Thyroid gland (tissue), 4 donors: ENCODE measurements at regions not wholly inside any gene's neighbourhood (a gene's known extent, or its start where the extent isn't known, plus 50 kb on each side); places are given as distances from the start of the nearest gene placed in this dataset.

Experiments used
- DNase-seq, 2 donors: peaks; one replicate each; pipeline ENCODE4 v3.0.0-alpha.2; 2019
- H3K27ac ChIP-seq, 3 donors: fragments of 200-600 bp; sonication (generic); 1 replicate in 2 of 3; 2 replicates in 1 of 3; pipeline ENCODE4 v1.5.1; 2016 to 2019; ENCODE audit warnings: mild to moderate bottlenecking in 1 of 3, moderate library complexity in 1 of 3
- H3K27me3 ChIP-seq: fragments of 200-600 bp; sonication (generic); one replicate; pipeline ENCODE4 v1.5.1; 2019
- H3K36me3 ChIP-seq, 2 donors: fragments of 200-600 bp; sonication (generic); one replicate each; pipeline ENCODE4 v1.5.1; 2016 to 2019
- H3K4me1 ChIP-seq, 2 donors: fragments of 200-600 bp; sonication (generic); one replicate each; pipeline ENCODE4 v1.5.1; 2017 to 2019
- H3K4me3 ChIP-seq, 3 donors: fragments of 200-600 bp; sonication (generic); replicated peaks in 1 of 3; 1 replicate in 2 of 3; 2 replicates in 1 of 3; pipeline ENCODE4 v1.5.1; 2016; ENCODE audit warnings: mild to moderate bottlenecking in 1 of 3
- H3K9me3 ChIP-seq: fragments of 200-600 bp; sonication (generic); one replicate; pipeline ENCODE4 v1.5.1; 2017
- POLR2A ChIP-seq, 2 donors: fragments of 450-650 bp; IDR thresholded peaks; one replicate each; pipeline ENCODE4 v1.6.1; 2017; ENCODE audit warnings: antibody characterized with exemption in 2 of 2, mild to moderate bottlenecking in 2 of 2, moderate library complexity in 1 of 2
- WGBS, 2 donors: methylation state at CpG; one replicate each; pipeline ENCODE4 v1.1.5; 2017; 5-methylcytosine and 5-hydroxymethylcytosine counted together
- intact Hi-C: fragments of 100-400 bp; cut with DNase I; formaldehyde crosslinking; loops from one replicate; pipeline ENCODE4 v1.15.1; 2023
- TF ChIP-seq, protein P1 (sequence below), 6 experiments: fragments of 200-600 bp in 3 of 6; fragments of 450-650 bp in 3 of 6; sonication (generic) in 3 of 6; IDR thresholded peaks; one replicate each; pipeline ENCODE4 v1.5.1; 2016 to 2019; ENCODE audit warnings: antibody characterized with exemption in 6 of 6, mild to moderate bottlenecking in 2 of 6, inconsistent platforms in 1 of 6, moderate library complexity in 1 of 6

- no peaks in the 10 kb centered on the region for H3K4me1 ChIP-seq
- H3K9me3 ChIP-seq = no peaks in the 10 kb centered on the region
- 76 to 78% methylated on average over 4 of the region's 4 CpGs for WGBS, 2 donors
- intact Hi-C loops = no loop called here
- no peak for TF ChIP-seq POLR2A (IDR thresholded peaks at IDR 0.05)
- TF ChIP-seq, protein P1, sequence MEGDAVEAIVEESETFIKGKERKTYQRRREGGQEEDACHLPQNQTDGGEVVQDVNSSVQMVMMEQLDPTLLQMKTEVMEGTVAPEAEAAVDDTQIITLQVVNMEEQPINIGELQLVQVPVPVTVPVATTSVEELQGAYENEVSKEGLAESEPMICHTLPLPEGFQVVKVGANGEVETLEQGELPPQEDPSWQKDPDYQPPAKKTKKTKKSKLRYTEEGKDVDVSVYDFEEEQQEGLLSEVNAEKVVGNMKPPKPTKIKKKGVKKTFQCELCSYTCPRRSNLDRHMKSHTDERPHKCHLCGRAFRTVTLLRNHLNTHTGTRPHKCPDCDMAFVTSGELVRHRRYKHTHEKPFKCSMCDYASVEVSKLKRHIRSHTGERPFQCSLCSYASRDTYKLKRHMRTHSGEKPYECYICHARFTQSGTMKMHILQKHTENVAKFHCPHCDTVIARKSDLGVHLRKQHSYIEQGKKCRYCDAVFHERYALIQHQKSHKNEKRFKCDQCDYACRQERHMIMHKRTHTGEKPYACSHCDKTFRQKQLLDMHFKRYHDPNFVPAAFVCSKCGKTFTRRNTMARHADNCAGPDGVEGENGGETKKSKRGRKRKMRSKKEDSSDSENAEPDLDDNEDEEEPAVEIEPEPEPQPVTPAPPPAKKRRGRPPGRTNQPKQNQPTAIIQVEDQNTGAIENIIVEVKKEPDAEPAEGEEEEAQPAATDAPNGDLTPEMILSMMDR (IDR thresholded peaks at IDR 0.05) = no peak
- H3K27ac ChIP-seq = no peak overlapping the region
- no peak for DNase-seq
- no peaks in the 10 kb centered on the region for H3K27me3 ChIP-seq
- H3K4me3 ChIP-seq = no peak overlapping the region
- H3K36me3 ChIP-seq = no peaks in the 10 kb centered on the region
Measured at GRCh38 chrX:928606-929005, 283.8 kb downstream of the CRLF2 start.

- Histone ChIP-seq H3K27me3 (no peaks in the 10 kb centered on the region), H3K4me3 (no peak overlapping the region), H3K27ac (no peak overlapping the region), H3K36me3 (no peaks in the 10 kb centered on the region), H3K4me1 (no peaks in the 10 kb centered on the region), H3K9me3 (no peaks in the 10 kb centered on the region)
- WGBS, 2 donors = 89 to 93% methylated on average over 2 of the region's 2 CpGs
- TF ChIP-seq, protein P1 (IDR thresholded peaks at IDR 0.05) = no peak
- no peak for TF ChIP-seq POLR2A (IDR thresholded peaks at IDR 0.05)
- intact Hi-C loops = no loop called here
- DNase-seq = no peak
Measured at GRCh38 chrX:926991-927390, 285.5 kb downstream of the CRLF2 start.

GRCh38 chrX:926070-926469, 286.4 kb downstream of the CRLF2 start:
- Histone ChIP-seq H3K9me3 (no peaks in the 10 kb centered on the region), H3K27me3 (no peaks in the 10 kb centered on the region), H3K4me1 (no peaks in the 10 kb centered on the region), H3K4me3 (no peak overlapping the region), H3K27ac (no peak overlapping the region), H3K36me3 (no peaks in the 10 kb centered on the region)
- WGBS, 2 donors = 87 to 91% methylated on average over 8 to 9 of the region's 9 CpGs
- intact Hi-C loops = no loop called here
- no peak for TF ChIP-seq POLR2A (IDR thresholded peaks at IDR 0.05)
- TF ChIP-seq, protein P1 (IDR thresholded peaks at IDR 0.05) = no peak
- DNase-seq = no peak

GRCh38 chrX:925652-926061, 286.8 kb downstream of the CRLF2 start:
- Histone ChIP-seq H3K4me1 (no peaks in the 10 kb centered on the region), H3K4me3 (no peak overlapping the region), H3K27ac (no peak overlapping the region), H3K36me3 (no peaks in the 10 kb centered on the region), H3K27me3 (no peaks in the 10 kb centered on the region), H3K9me3 (no peaks in the 10 kb centered on the region)
- 86 to 88% methylated on average over 6 of the region's 6 CpGs for WGBS, 2 donors
- intact Hi-C loops = no loop called here
- TF ChIP-seq POLR2A (IDR thresholded peaks at IDR 0.05) = no peak
- TF ChIP-seq, protein P1 (IDR thresholded peaks at IDR 0.05) = no peak
- DNase-seq = no peak

- intact Hi-C loops = no loop called here
- Histone ChIP-seq H3K27ac (no peak overlapping the region), H3K4me1 (no peaks in the 10 kb centered on the region), H3K4me3 (no peak overlapping the region), H3K27me3 (no peaks in the 10 kb centered on the region), H3K36me3 (no peaks in the 10 kb centered on the region), H3K9me3 (no peaks in the 10 kb centered on the region)
- no peak for DNase-seq
- 74 to 90% methylated on average over 2 of the region's 2 CpGs for WGBS, 2 donors
- TF ChIP-seq POLR2A (IDR thresholded peaks at IDR 0.05) = no peak
- TF ChIP-seq, protein P1 (IDR thresholded peaks at IDR 0.05) = no peak
Measured at GRCh38 chrX:925094-925493, 287.4 kb downstream of the CRLF2 start.
